Omental fat pad (tissue), 3 donors: ENCODE measurements at regions not wholly inside any gene's neighbourhood (a gene's known extent, or its start where the extent isn't known, plus 50 kb on each side); places are given as distances from the start of the nearest gene placed in this dataset.

Experiments
- ATAC-seq: fragments of 150-250 bp; one replicate; pipeline ENCODE4 v1.9.1; 2016; ENCODE audit warnings: mild to moderate bottlenecking, moderate library complexity; ENCODE audit not compliant: low FRiP score
- DNase-seq: peaks from one replicate; pipeline ENCODE4 v3.0.0-alpha.2; 2019; ENCODE audit warnings: low spot score
- CTCF ChIP-seq, 3 donors: fragments of 450-650 bp; IDR thresholded peaks; one replicate each; pipeline ENCODE4 v1.5.1; 2016 to 2017; ENCODE audit warnings: antibody characterized with exemption in 3 of 3, mild to moderate bottlenecking in 3 of 3, moderate library complexity in 2 of 3

GRCh38 chr2:66058675-66059074 is 376.2 kb upstream of the MEIS1 start:
- no peak for ATAC-seq
- TF ChIP-seq CTCF (IDR thresholded peaks at IDR 0.05): no peak

GRCh38 chr2:66057844-66058243 is 377.1 kb upstream of the MEIS1 start:
- ATAC-seq (no peak), DNase-seq (no peak)
- TF ChIP-seq CTCF (IDR thresholded peaks at IDR 0.05): no peak

More at GRCh38 chr2:66058675-66059074, 376.2 kb upstream of the MEIS1 start:
- no peak for DNase-seq

GRCh38 chr2:66050392-66050791 is 384.5 kb upstream of the MEIS1 start:
- no peak for ATAC-seq

GRCh38 chr2:66048667-66049066 is 386.3 kb upstream of the MEIS1 start:
- DNase-seq (no peak), ATAC-seq (no peak)
- no peak for TF ChIP-seq CTCF (IDR thresholded peaks at IDR 0.05)

More at GRCh38 chr2:66050392-66050791, 384.5 kb upstream of the MEIS1 start:
- no peak for DNase-seq
- no peak for TF ChIP-seq CTCF (IDR thresholded peaks at IDR 0.05)

GRCh38 chr2:66041902-66042657 is 392.8 kb upstream of the MEIS1 start:
- ATAC-seq: no peak
- TF ChIP-seq CTCF (IDR thresholded peaks at IDR 0.05): no peak

GRCh38 chr2:66036948-66037347 is 398.0 kb upstream of the MEIS1 start:
- no peak for DNase-seq
- no peak for TF ChIP-seq CTCF (IDR thresholded peaks at IDR 0.05)
- ATAC-seq: no peak

More at GRCh38 chr2:66041902-66042657, 392.8 kb upstream of the MEIS1 start:
- DNase-seq: no peak

GRCh38 chr2:66034467-66034866 is 400.5 kb upstream of the MEIS1 start:
- no peak for TF ChIP-seq CTCF (IDR thresholded peaks at IDR 0.05)
- ATAC-seq (no peak), DNase-seq (no peak)
